OCI-LY1 (cell line): ENCODE measurements at regions not wholly inside any gene's neighbourhood (a gene's known extent, or its start where the extent isn't known, plus 50 kb on each side); places are given as distances from the start of the nearest gene placed in this dataset.

Experiments
- H2AFZ ChIP-seq: fragments of 200-600 bp; sonication (generic), shearing (Covaris generic); 2 replicates; pipeline ENCODE4 v1.6.0; 2014; ENCODE audit warnings: antibody characterized with exemption, mild to moderate bottlenecking, low read length
- H3F3A ChIP-seq: fragments of 200-600 bp; sonication (generic), shearing (Covaris generic); 2 replicates; pipeline ENCODE4 v1.6.0; 2014; ENCODE audit warnings: mild to moderate bottlenecking, antibody characterized with exemption, low read length, moderate library complexity; ENCODE audit not compliant: insufficient read depth
- H3K27ac ChIP-seq: fragments of 200-600 bp; sonication (generic); 2 replicates; pipeline ENCODE4 v1.5.1; 2014; ENCODE audit warnings: low read length, mixed run types, mild to moderate bottlenecking, low read depth; ENCODE audit not compliant: poor library complexity, severe bottlenecking
- H3K27me3 ChIP-seq: fragments of 200-600 bp; sonication (generic); 2 replicates; pipeline ENCODE4 v1.6.0; 2014; ENCODE audit warnings: antibody characterized with exemption, mild to moderate bottlenecking, low read length, moderate library complexity; ENCODE audit not compliant: insufficient read depth
- H3K36me3 ChIP-seq: fragments of 200-600 bp; sonication (generic); 2 replicates; pipeline ENCODE4 v1.6.1; 2014; ENCODE audit warnings: mild to moderate bottlenecking, antibody characterized with exemption, low read length, moderate library complexity, mixed read lengths; ENCODE audit not compliant: insufficient read depth
- H3K4me1 ChIP-seq: fragments of 200-600 bp; sonication (generic); 2 replicates; pipeline ENCODE4 v1.5.1; 2014; ENCODE audit warnings: mild to moderate bottlenecking, low read length, moderate library complexity; ENCODE audit not compliant: insufficient read depth, severe bottlenecking
- H3K4me2 ChIP-seq: fragments of 200-600 bp; sonication (generic), shearing (Covaris generic); 2 replicates; pipeline ENCODE4 v1.6.1; 2014; ENCODE audit warnings: low read length
- H3K4me3 ChIP-seq: fragments of 200-600 bp; sonication (generic); 2 replicates; pipeline ENCODE4 v1.5.1; 2014; ENCODE audit warnings: low read length, low read depth, mild to moderate bottlenecking, mixed read lengths; ENCODE audit not compliant: poor library complexity, severe bottlenecking
- H3K79me2 ChIP-seq: fragments of 200-600 bp; shearing (Covaris generic); 2 replicates; pipeline ENCODE4 v1.6.1; 2016; ENCODE audit warnings: mixed run types, low read length, mixed read lengths; ENCODE audit not compliant: insufficient read depth
- H3K9ac ChIP-seq: fragments of 200-600 bp; sonication (generic), shearing (Covaris generic); 2 replicates; pipeline ENCODE4 v1.6.1; 2014; ENCODE audit warnings: mild to moderate bottlenecking, low read length, mixed read lengths
- H3K9me2 ChIP-seq: fragments of 200-600 bp; sonication (generic), shearing (Covaris generic); 2 replicates; pipeline ENCODE4 v1.6.1; 2014; ENCODE audit warnings: low read depth, mild to moderate bottlenecking, low read length, mixed read lengths
- H3K9me3 ChIP-seq: fragments of 200-600 bp; shearing (Covaris generic); 2 replicates; pipeline ENCODE4 v1.6.1; 2014; ENCODE audit warnings: low read length, mixed read lengths
- H4K20me1 ChIP-seq: fragments of 200-600 bp; sonication (generic), shearing (Covaris generic); 2 replicates; pipeline ENCODE4 v1.6.0; 2016; ENCODE audit warnings: mild to moderate bottlenecking, low read length; ENCODE audit not compliant: insufficient read depth
- CTCF ChIP-seq: fragments of 200-600 bp; sonication (generic), shearing (Covaris generic); IDR thresholded peaks from 2 replicates; pipeline ENCODE4 v1.5.1; 2017; ENCODE audit warnings: mild to moderate bottlenecking, antibody characterized with exemption, low read length, moderate library complexity, mixed read lengths
- EZH2 ChIP-seq: fragments of 200-600 bp; sonication (generic), shearing (Covaris generic); IDR thresholded peaks from 2 replicates; pipeline ENCODE4 v1.8.0; 2017; ENCODE audit warnings: borderline replicate concordance, mixed run types, mild to moderate bottlenecking, antibody characterized with exemption, low read length, moderate library complexity, mixed read lengths

GRCh38 chr19:31214086-31214485 lies 135.2 kb downstream of the TSHZ3 start:
- Histone ChIP-seq H3K9ac (no peak overlapping the region), H3K9me2 (no peaks in the 10 kb centered on the region), H2AFZ (no peak overlapping the region), H3F3A (no peaks in the 10 kb centered on the region), H3K27ac (no peak overlapping the region), H3K4me3 (no peak overlapping the region), H3K27me3 (no peaks in the 10 kb centered on the region), H3K4me1 (no peaks in the 10 kb centered on the region), H3K36me3 (no peaks in the 10 kb centered on the region), H3K4me2 (no peak overlapping the region), H4K20me1 (no peaks in the 10 kb centered on the region), H3K9me3 (no peaks in the 10 kb centered on the region), H3K79me2 (no peaks in the 10 kb centered on the region)
- TF ChIP-seq EZH2 (no peak), CTCF (no peak)

DNA sequence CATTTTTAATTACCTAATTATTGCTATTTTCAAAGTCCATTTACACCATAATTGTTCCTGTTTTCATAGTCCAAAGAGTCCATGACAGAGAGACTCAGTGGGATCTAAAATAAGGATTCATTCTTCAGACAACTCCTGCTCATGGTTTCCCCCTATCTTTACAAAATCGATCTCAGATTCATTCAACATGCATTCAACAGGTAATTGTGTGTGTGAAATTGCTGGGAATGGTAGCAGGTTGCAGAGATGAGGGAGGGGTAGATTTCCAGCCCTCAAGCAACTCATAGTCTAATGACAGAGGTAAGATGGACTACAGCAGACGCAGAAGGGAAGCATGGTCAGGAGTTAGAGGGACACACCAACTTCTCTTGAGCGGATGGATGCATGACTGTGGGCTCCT lies 138.1 kb downstream of the TSHZ3 start:
- H3K27me3 ChIP-seq = no peaks in the 10 kb centered on the region
- TF ChIP-seq EZH2 (no peak), CTCF (no peak)
- no peak overlapping the region for H3K27ac ChIP-seq
- no peak overlapping the region for H2AFZ ChIP-seq
- no peaks in the 10 kb centered on the region for H3K9me2 ChIP-seq
- no peaks in the 10 kb centered on the region for H3K36me3 ChIP-seq
- no peak overlapping the region for H3K9ac ChIP-seq
- H3K4me1 ChIP-seq = no peaks in the 10 kb centered on the region
- H3K4me2 ChIP-seq = no peak overlapping the region
- H3K4me3 ChIP-seq = no peak overlapping the region
- no peaks in the 10 kb centered on the region for H3K9me3 ChIP-seq
- no peaks in the 10 kb centered on the region for H3K79me2 ChIP-seq
- H3F3A ChIP-seq = no peaks in the 10 kb centered on the region
- H4K20me1 ChIP-seq = no peaks in the 10 kb centered on the region

DNA sequence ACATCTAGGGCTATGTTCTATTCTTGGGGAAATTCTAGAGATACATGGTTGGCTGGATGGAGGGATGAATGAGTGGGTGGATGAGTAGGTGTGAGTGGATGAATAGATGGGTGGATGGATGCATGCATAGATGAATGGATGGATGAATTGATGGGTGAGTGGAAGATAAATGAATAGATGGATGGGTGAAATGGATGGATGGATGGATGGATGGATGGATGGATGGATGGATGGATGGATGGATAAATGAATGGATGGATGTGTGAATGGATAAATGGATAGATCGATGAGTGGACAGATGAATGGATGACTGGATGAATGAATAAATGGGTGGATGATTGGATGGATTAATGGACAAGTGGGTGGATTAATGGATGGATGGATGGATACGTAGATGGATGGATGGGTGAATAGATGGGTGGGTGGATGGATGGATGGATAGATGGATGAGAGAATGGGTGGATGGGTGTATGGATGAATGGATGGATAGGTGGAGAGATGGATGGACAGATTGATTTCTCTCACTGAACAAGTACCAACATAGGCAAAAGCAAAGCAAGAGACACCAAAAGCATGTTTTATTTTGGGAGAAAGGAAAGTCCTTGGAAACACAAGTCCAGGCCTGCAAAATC lies 143.2 kb downstream of the TSHZ3 start:
- Histone ChIP-seq H3K4me2 (no peak overlapping the region), H3K27me3 (no peaks in the 10 kb centered on the region; the same call in 1 of the 2 replicates), H3K9ac (no peak overlapping the region), H3K27ac (no peak overlapping the region), H4K20me1 (no peaks in the 10 kb centered on the region), H3K9me3 (no peaks in the 10 kb centered on the region), H3K36me3 (no peaks in the 10 kb centered on the region), H3F3A (no peaks in the 10 kb centered on the region), H3K4me3 (no peak overlapping the region), H3K79me2 (no peaks in the 10 kb centered on the region), H3K9me2 (no peaks in the 10 kb centered on the region), H3K4me1 (no peaks in the 10 kb centered on the region), H2AFZ (no peak overlapping the region)
- TF ChIP-seq CTCF (no peak), EZH2 (no peak)
